GM12878 (cell line): ENCODE measurements at regions not wholly inside any gene's neighbourhood (a gene's known extent, or its start where the extent isn't known, plus 50 kb on each side); places are given as distances from the start of the nearest gene placed in this dataset.

Experiments
- CEBPB ChIP-seq, 2 experiments: fragments of 150-350 bp in 1 of 2; IDR thresholded peaks; 2 replicates each; pipeline ENCODE4 v1.6.1; 2012 to 2014; ENCODE audit warnings: low read depth in 2 of 2, low read length in 2 of 2, borderline replicate concordance in 1 of 2, inconsistent platforms in 1 of 2
- PKNOX1 ChIP-seq: fragments of 450-650 bp; IDR thresholded peaks from 2 replicates; pipeline ENCODE4 v1.6.1; 2016; ENCODE audit warnings: mild to moderate bottlenecking
- SMARCA5 ChIP-seq: fragments of 450-650 bp; IDR thresholded peaks from 2 replicates; pipeline ENCODE4 v1.6.1; 2017; ENCODE audit warnings: mild to moderate bottlenecking

- TF ChIP-seq CEBPB (IDR thresholded peaks at IDR 0.05; ENCODE audit: borderline replicate concordance in 1 of 2, low read depth in 2 of 2, low read length in 2 of 2), result no peak
- no peak for TF ChIP-seq PKNOX1
- TF ChIP-seq SMARCA5, result no peak
These were observed 839.4 kb upstream of the ADAMTS5 start for GRCh38 chr21:27806281-27806680.
